CD14-positive monocyte (primary cell): ENCODE measurements at regions not wholly inside any gene's neighbourhood (a gene's known extent, or its start where the extent isn't known, plus 50 kb on each side); places are given as distances from the start of the nearest gene placed in this dataset.
A peak's percentile ranks its signal among the peaks of the same experiment; 100 is the strongest.

Experiments
- DNase-seq, 3 donors: peaks; one replicate each; pipeline ENCODE4 v3.0.0-alpha.2; 2011 to 2022
- H2AFZ ChIP-seq: 2 replicates; pipeline ENCODE4 v1.6.0; 2012; ENCODE audit warnings: mild to moderate bottlenecking, low read depth, low read length, inconsistent platforms; ENCODE audit not compliant: insufficient read depth, poor library complexity, severe bottlenecking
- H3K27ac ChIP-seq, 2 donors: 1 replicate in 1 of 2; 2 replicates in 1 of 2; pipeline ENCODE4 v1.5.1; 2012 to 2013; ENCODE audit warnings: low read length in 2 of 2, control low read depth in 1 of 2, inconsistent platforms in 1 of 2, low read depth in 1 of 2, mild to moderate bottlenecking in 1 of 2
- H3K27me3 ChIP-seq, 2 donors: one replicate each; pipeline versions ENCODE4 v1.6.0 to v1.6.1; 2011 to 2013; ENCODE audit warnings: low read length in 2 of 2; ENCODE audit not compliant: control insufficient read depth in 2 of 2, insufficient read depth in 2 of 2
- H3K36me3 ChIP-seq, 2 donors: replicated peaks in 1 of 2; 1 replicate in 1 of 2; 2 replicates in 1 of 2; pipeline versions ENCODE4 v1.5.1 to v1.6.1; 2012 to 2013; ENCODE audit warnings: low read length in 2 of 2, control low read depth in 1 of 2, inconsistent platforms in 1 of 2, mild to moderate bottlenecking in 1 of 2; ENCODE audit not compliant: insufficient read depth in 2 of 2, control insufficient read depth in 1 of 2
- H3K4me1 ChIP-seq, 2 donors: 1 replicate in 1 of 2; 2 replicates in 1 of 2; pipeline versions ENCODE4 v1.5.1 to v1.6.1; 2012 to 2013; ENCODE audit warnings: low read length in 2 of 2, control low read depth in 1 of 2, inconsistent platforms in 1 of 2, mild to moderate bottlenecking in 1 of 2, moderate library complexity in 1 of 2; ENCODE audit not compliant: insufficient read depth in 2 of 2, control insufficient read depth in 1 of 2
- H3K4me2 ChIP-seq: replicated peaks from 2 replicates; pipeline ENCODE3; 2012; ENCODE audit warnings: low read length, moderate library complexity, mild to moderate bottlenecking; ENCODE audit not compliant: poor library complexity, severe bottlenecking; ENCODE audit errors: extremely low read depth
- H3K4me3 ChIP-seq, 3 experiments: fragments of 200-600 bp in 1 of 3; sonication (generic) in 1 of 3; replicated peaks in 1 of 3; 1 replicate in 2 of 3; 2 replicates in 1 of 3; pipeline ENCODE4 v1.5.1; 2011 to 2013; ENCODE audit warnings: low read length in 3 of 3, mild to moderate bottlenecking in 3 of 3, control low read depth in 2 of 3, low read depth in 2 of 3, inconsistent platforms in 1 of 3, moderate library complexity in 1 of 3
- H3K79me2 ChIP-seq: 2 replicates; pipeline ENCODE4 v1.6.0; 2012; ENCODE audit warnings: mild to moderate bottlenecking, control low read depth, inconsistent platforms, low read length, moderate library complexity; ENCODE audit not compliant: insufficient read depth
- H3K9ac ChIP-seq: 2 replicates; pipeline ENCODE4 v1.6.0; 2017; ENCODE audit warnings: low read length, mild to moderate bottlenecking; ENCODE audit not compliant: insufficient read depth, poor library complexity, severe bottlenecking
- H3K9me3 ChIP-seq, 2 donors: replicated peaks in 1 of 2; 1 replicate in 1 of 2; 2 replicates in 1 of 2; pipeline versions ENCODE4 v1.5.1 to v1.6.1; 2012 to 2013; ENCODE audit warnings: low read length in 2 of 2, control low read depth in 1 of 2; ENCODE audit not compliant: control insufficient read depth in 1 of 2, insufficient read depth in 1 of 2
- H4K20me1 ChIP-seq: 2 replicates; pipeline ENCODE4 v1.6.0; 2012; ENCODE audit warnings: mild to moderate bottlenecking, low read length, control low read depth, moderate library complexity; ENCODE audit not compliant: insufficient read depth
- H3K27ac Mint-ChIP-seq, 7 donors: one replicate each; pipeline ENCODE4 v1.8.0; 2020; ENCODE audit warnings: mild to moderate bottlenecking in 7 of 7, mixed read lengths in 7 of 7, moderate library complexity in 6 of 7, inconsistent platforms in 2 of 7
- H3K27me3 Mint-ChIP-seq, 3 donors: one replicate each; pipeline ENCODE4 v1.8.0; 2021 to 2022; ENCODE audit warnings: low read depth in 3 of 3, mild to moderate bottlenecking in 3 of 3, mixed read lengths in 3 of 3, moderate library complexity in 3 of 3, inconsistent platforms in 1 of 3
- H3K36me3 Mint-ChIP-seq, 2 donors: one replicate each; pipeline ENCODE4 v1.8.0; 2020; ENCODE audit warnings: mixed read lengths in 2 of 2, inconsistent platforms in 1 of 2, mild to moderate bottlenecking in 1 of 2
- H3K4me1 Mint-ChIP-seq: one replicate; pipeline ENCODE4 v1.8.0; 2020; ENCODE audit warnings: mild to moderate bottlenecking, mixed read lengths
- H3K4me3 Mint-ChIP-seq, 2 donors: one replicate each; pipeline ENCODE4 v1.8.0; 2020; ENCODE audit warnings: mild to moderate bottlenecking in 2 of 2, mixed read lengths in 2 of 2, moderate library complexity in 1 of 2
- H3K9me3 Mint-ChIP-seq, 7 donors: one replicate each; pipeline ENCODE4 v1.8.0; 2020 to 2022; ENCODE audit warnings: mixed read lengths in 7 of 7, mild to moderate bottlenecking in 6 of 7, moderate library complexity in 6 of 7, inconsistent platforms in 2 of 7
- WGBS: methylation state at CpG from one replicate; pipeline ENCODE4 v1.1.5; 2013; ENCODE audit warnings: missing lambda C conversion rate; ENCODE audit not compliant: insufficient coverage; 5-methylcytosine and 5-hydroxymethylcytosine counted together
- intact Hi-C, 2 donors: fragments of 100-400 bp; cut with micrococcal nuclease; formaldehyde crosslinking; loops; one replicate each; pipeline versions ENCODE4 v1.15.0 to v1.15.1; 2023
- TF ChIP-seq, protein P1 (sequence below): fragments of 200-600 bp; IDR thresholded peaks from one replicate; pipeline ENCODE4 v1.8.0; 2022; ENCODE audit warnings: antibody characterized with exemption, mild to moderate bottlenecking

DNA sequence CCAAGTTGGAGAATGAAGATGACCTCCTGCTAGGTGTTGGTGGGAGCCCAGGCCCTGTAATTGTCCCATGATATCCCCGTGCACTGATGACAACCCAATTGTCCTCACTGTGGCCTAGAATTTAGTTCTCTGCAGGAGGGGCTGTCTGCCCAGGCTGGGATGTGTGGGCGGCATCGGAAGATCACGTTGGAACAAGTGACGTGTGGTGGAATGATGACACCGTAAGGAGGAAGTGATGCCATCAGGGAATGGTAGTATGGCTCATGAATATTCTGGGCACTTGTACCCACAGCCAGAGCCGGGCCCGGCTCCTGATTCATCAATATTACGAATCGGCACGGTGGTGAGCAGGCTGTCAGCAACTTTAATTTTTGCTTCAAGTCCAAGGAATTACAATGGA lies 111.6 kb downstream of the MIAT start:
- TF ChIP-seq, protein P1, sequence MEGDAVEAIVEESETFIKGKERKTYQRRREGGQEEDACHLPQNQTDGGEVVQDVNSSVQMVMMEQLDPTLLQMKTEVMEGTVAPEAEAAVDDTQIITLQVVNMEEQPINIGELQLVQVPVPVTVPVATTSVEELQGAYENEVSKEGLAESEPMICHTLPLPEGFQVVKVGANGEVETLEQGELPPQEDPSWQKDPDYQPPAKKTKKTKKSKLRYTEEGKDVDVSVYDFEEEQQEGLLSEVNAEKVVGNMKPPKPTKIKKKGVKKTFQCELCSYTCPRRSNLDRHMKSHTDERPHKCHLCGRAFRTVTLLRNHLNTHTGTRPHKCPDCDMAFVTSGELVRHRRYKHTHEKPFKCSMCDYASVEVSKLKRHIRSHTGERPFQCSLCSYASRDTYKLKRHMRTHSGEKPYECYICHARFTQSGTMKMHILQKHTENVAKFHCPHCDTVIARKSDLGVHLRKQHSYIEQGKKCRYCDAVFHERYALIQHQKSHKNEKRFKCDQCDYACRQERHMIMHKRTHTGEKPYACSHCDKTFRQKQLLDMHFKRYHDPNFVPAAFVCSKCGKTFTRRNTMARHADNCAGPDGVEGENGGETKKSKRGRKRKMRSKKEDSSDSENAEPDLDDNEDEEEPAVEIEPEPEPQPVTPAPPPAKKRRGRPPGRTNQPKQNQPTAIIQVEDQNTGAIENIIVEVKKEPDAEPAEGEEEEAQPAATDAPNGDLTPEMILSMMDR: no peak
- intact Hi-C loops: loop anchor here in 1 of 2 donors (10.0 kb wide), 1 partner anchor 1046 kb away; no protein-coding TSS in a partner anchor
- H3K27me3 Mint-ChIP-seq: peaks cover 0 to 2% (median 0%) of the 10 kb centered on the region in 3 donors
- no peak for DNase-seq
- Histone ChIP-seq H3K79me2 (no peaks in the 10 kb centered on the region), H3K9me3 (peaks cover 7 to 9% of the 10 kb centered on the region in 2 donors), H3K4me3 (no peak overlapping the region), H4K20me1 (no peaks in the 10 kb centered on the region), H3K4me1 (no peaks in the 10 kb centered on the region), H3K27ac (no peak overlapping the region), H3K9ac (no peak overlapping the region), H3K27me3 (no peaks in the 10 kb centered on the region), H3K4me2 (no peak overlapping the region), H3K36me3 (peaks cover 0 to 11% of the 10 kb centered on the region in 2 donors), H2AFZ (no peak overlapping the region)
- H3K9me3 Mint-ChIP-seq: peaks cover 6 to 11% (median 9%) of the 10 kb centered on the region in 7 donors
- H3K4me1 Mint-ChIP-seq: peaks cover 4% of the 10 kb centered on the region
- peaks cover 14 to 24% of the 10 kb centered on the region in 2 donors for H3K36me3 Mint-ChIP-seq
- H3K4me3 Mint-ChIP-seq: no peak overlapping the region
- 87% methylated on average over 9 of the region's 11 CpGs for whole genome bisulfite sequencing
- H3K27ac Mint-ChIP-seq: peak overlapping the region in 1 of 7 donors; percentile 50

- TF ChIP-seq, protein P1: no peak
- Mint-ChIP-seq H3K4me3 (no peak overlapping the region), H3K27me3 (peaks cover 0 to 2% (median 0%) of the 10 kb centered on the region in 3 donors), H3K4me1 (peaks cover 4% of the 10 kb centered on the region), H3K27ac (peak overlapping the region in 1 of 7 donors; percentile 80), H3K36me3 (peaks cover 22 to 31% of the 10 kb centered on the region in 2 donors), H3K9me3 (peaks cover 6 to 11% (median 9%) of the 10 kb centered on the region in 7 donors)
- Histone ChIP-seq H3K4me1 (no peaks in the 10 kb centered on the region), H3K9me3 (peaks cover 7 to 9% of the 10 kb centered on the region in 2 donors), H3K4me2 (no peak overlapping the region), H3K4me3 (no peak overlapping the region), H3K36me3 (peaks cover 0 to 18% of the 10 kb centered on the region in 2 donors), H4K20me1 (no peaks in the 10 kb centered on the region), H3K79me2 (no peaks in the 10 kb centered on the region), H3K27me3 (no peaks in the 10 kb centered on the region), H3K9ac (no peak overlapping the region), H3K27ac (no peak overlapping the region), H2AFZ (no peak overlapping the region)
- no peak for DNase-seq
- 100% methylated on average over 1 of the region's 1 CpG for WGBS
- intact Hi-C loops: loop anchor here in 1 of 2 donors (10.0 kb wide), 1 partner anchor 1045 kb away; no protein-coding TSS in a partner anchor
Observed at GRCh38 chr22:26769663-26770062, 112.3 kb downstream of the MIAT start.
